Small intestine (tissue), 7 donors: ENCODE measurements at regions not wholly inside any gene's neighbourhood (a gene's known extent, or its start where the extent isn't known, plus 50 kb on each side); places are given as distances from the start of the nearest gene placed in this dataset.

Experiments used
- DNase-seq, 2 donors: peaks; one replicate each; pipeline versions ENCODE4 v3.0.0 to v3.0.0-alpha.2; 2013
- FAIRE-seq: peaks from 2 replicates; lab custom pipeline; 2012; peaks lifted over from hg19 to GRCh38; lab: Jason Lieb, UNC
- H3K27ac ChIP-seq, 3 donors: one replicate each; pipeline ENCODE4 v1.5.1; 2013; ENCODE audit warnings: low read length in 2 of 3, mild to moderate bottlenecking in 2 of 3, control low read depth in 1 of 3, inconsistent platforms in 1 of 3, low read depth in 1 of 3, moderate library complexity in 1 of 3
- H3K27me3 ChIP-seq, 3 donors: one replicate each; pipeline ENCODE4 v1.6.1; 2013; ENCODE audit warnings: low read length in 3 of 3, inconsistent platforms in 1 of 3; ENCODE audit not compliant: control insufficient read depth in 3 of 3, insufficient read depth in 3 of 3
- H3K36me3 ChIP-seq, 3 donors: one replicate each; pipeline ENCODE4 v1.6.1; 2013; ENCODE audit warnings: low read length in 3 of 3, inconsistent platforms in 1 of 3, low read depth in 1 of 3, mild to moderate bottlenecking in 1 of 3, moderate library complexity in 1 of 3; ENCODE audit not compliant: control insufficient read depth in 3 of 3, insufficient read depth in 2 of 3
- H3K4me1 ChIP-seq, 3 donors: one replicate each; pipeline ENCODE4 v1.6.1; 2013; ENCODE audit warnings: low read length in 2 of 3, inconsistent platforms in 1 of 3, low read depth in 1 of 3, mild to moderate bottlenecking in 1 of 3, moderate library complexity in 1 of 3; ENCODE audit not compliant: control insufficient read depth in 3 of 3, insufficient read depth in 2 of 3
- H3K4me3 ChIP-seq, 3 donors: one replicate each; pipeline ENCODE4 v1.5.1; 2013; ENCODE audit warnings: low read length in 3 of 3, control low read depth in 1 of 3, inconsistent platforms in 1 of 3, low read depth in 1 of 3, mild to moderate bottlenecking in 1 of 3, moderate library complexity in 1 of 3
- H3K9me3 ChIP-seq, 2 donors: one replicate each; pipeline ENCODE4 v1.6.1; 2013; ENCODE audit warnings: low read depth in 1 of 2, low read length in 1 of 2; ENCODE audit not compliant: control insufficient read depth in 2 of 2, insufficient read depth in 1 of 2
- WGBS, 3 donors: extraction: QIAGEN DNeasy Blood & Tissue Kit; methylation state at CpG; one replicate each; pipeline ENCODE4 v1.1.7; 2013; 5-methylcytosine and 5-hydroxymethylcytosine counted together
- donor health status: healthy with polysubstance abuse.
- donor health status: control.
- donor health status: control.
- donor health status: Bipolar disorder and iron deficiency.
- donor health status: healthy.

DNA sequence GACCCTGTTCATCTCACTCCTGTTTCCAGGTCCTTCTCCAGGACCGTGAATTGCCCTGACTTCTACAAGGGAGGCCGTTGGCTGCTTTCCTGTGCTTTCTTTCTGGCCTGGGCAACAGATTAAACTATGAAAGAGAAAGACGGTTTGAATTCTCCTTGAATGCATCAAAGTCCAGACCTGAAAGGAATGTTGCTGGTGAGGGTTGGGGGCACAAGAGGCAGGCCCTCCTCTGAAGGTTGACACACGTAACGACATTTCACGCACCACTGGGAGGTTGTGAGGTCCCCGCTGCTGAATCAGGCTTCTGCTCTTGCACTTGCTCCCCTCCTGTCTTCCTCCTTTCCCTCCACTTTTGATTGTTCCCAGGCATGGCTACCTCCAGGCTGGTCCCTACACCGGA lies 141.9 kb downstream of the CYRIA start:
- Histone ChIP-seq H3K4me3 (no peak overlapping the region), H3K27ac (no peak overlapping the region), H3K9me3 (no peaks in the 10 kb centered on the region), H3K27me3 (no peaks in the 10 kb centered on the region), H3K36me3 (no peaks in the 10 kb centered on the region), H3K4me1 (no peaks in the 10 kb centered on the region)
- DNase-seq, result no peak
- 74 to 82% (median 81%) methylated on average over 8 of the region's 8 CpGs for WGBS, 3 donors
- no peak for FAIRE-seq

DNA sequence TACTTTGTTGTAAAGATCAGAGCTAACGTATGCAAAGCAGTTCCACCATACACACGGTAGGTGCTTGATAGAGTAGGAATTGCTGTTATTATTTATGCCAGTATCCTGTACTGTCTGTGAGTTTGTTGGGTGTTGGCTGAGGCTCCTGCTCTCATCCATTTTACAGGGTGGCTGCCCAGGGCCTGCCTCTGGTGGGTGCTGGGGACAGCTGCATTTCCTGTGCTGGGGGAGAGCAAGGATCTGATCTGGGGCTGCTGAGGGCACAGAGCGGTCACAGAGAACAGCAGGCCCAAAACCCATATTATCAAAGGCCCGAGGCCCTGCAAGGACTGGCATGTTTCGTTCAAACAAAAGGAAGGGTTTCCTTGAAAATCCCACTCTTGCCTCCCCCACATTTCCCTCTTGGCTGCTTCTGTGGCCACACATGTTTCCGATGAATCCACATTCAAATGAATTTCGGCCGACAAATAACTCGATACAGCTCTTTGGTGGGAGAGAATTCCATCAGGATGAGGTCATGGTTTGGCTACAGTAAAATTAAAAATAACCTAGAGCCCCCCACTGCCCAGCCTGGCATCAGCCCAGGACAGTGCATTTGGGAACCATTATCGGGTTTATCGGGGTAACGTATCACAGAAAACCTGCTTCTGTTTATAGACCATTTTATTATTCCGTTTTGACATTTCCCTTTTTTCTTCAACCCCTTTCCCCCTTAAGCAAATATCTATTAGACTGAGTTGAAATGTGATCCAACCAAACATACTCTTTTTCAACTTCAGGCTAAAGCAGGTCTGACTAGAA lies 143.4 kb downstream of the CYRIA start:
- no peaks in the 10 kb centered on the region for H3K27me3 ChIP-seq
- no peak overlapping the region for H3K4me3 ChIP-seq
- H3K27ac ChIP-seq, result no peak overlapping the region
- no peaks in the 10 kb centered on the region for H3K36me3 ChIP-seq
- 70 to 83% (median 78%) methylated on average over 13 of the region's 13 CpGs for WGBS, 3 donors
- no peaks in the 10 kb centered on the region for H3K9me3 ChIP-seq
- no peaks in the 10 kb centered on the region for H3K4me1 ChIP-seq
- DNase-seq (no peak), FAIRE-seq (no peak)

DNA sequence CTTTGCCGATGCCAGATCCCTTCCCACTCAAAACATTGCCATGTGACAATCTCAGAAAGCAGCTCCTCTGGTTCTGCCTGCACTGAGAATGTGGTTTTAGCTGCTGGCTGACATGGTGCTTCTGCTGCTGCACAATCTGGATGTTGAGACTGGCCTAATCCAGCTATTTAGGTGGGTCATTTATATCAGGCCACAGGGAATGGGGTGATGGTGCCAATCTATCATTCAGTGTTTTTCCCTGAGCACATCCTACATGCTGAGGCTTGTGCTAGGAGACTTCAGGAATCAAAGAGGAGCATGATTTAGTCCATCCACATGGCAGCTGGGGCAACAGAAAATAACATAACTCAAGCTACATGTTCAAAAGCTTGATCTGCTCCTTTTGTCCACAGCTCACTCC lies 144.7 kb downstream of the CYRIA start:
- 0 to 10% (median 0%) methylated on average over 1 of the region's 1 CpG for WGBS, 3 donors
- Histone ChIP-seq H3K36me3 (no peaks in the 10 kb centered on the region), H3K27me3 (peaks cover 0 to 3% (median 0%) of the 10 kb centered on the region in 3 donors), H3K9me3 (no peaks in the 10 kb centered on the region), H3K4me1 (no peaks in the 10 kb centered on the region), H3K4me3 (no peak overlapping the region), H3K27ac (no peak overlapping the region)
- no peak for FAIRE-seq
- no peak for DNase-seq

DNA sequence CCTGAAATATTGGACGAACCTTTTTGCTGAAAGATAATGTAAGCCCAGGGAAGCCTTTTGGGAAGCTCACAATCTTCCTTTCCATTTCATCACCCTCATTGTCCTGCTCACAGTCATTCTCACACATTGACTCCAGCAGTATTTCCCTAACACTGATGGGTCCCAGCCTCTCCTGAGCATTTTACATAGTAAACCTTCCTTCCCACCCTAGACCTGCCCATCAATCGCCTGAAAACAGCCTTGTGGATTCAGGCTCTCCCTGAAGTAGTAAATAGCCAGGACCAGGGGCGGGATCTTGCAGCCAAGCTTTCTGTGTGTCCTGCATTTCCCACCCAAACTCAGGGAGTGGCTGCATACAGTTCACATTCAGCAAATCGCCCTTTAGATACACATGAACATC lies 149.9 kb downstream of the CYRIA start:
- WGBS, 3 donors, result 66 to 74% (median 67%) methylated on average over 4 of the region's 4 CpGs
- FAIRE-seq, result no peak

DNA sequence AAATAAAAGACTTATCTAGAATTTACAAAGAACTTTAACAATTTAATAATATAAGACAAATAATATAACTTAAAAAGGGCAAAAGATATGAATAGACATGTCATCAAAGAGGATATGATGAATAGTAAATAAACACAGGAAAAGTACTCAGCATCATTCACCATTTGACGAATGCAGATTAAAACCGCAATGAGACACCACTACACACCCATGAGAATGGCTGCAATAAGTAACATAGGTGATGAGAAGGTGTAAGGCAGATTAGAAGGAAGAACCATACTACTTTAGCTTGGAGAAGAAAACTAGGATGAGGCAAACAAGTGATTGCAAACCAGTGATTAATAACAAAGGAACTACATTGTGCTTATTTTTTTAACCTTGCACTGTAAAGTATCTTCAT lies 152.0 kb downstream of the CYRIA start:
- H3K4me3 ChIP-seq, result no peak overlapping the region
- H3K27me3 ChIP-seq, result peaks cover 0 to 8% (median 6%) of the 10 kb centered on the region in 3 donors
- H3K27ac ChIP-seq, result no peak overlapping the region
- peaks cover 0 to under 1% (median 0%) of the 10 kb centered on the region in 3 donors for H3K4me1 ChIP-seq
- H3K36me3 ChIP-seq, result no peaks in the 10 kb centered on the region
- DNase-seq, result no peak
- WGBS, 3 donors, result 58 to 77% (median 74%) methylated on average over 2 of the region's 2 CpGs
- no peaks in the 10 kb centered on the region for H3K9me3 ChIP-seq
- no peak for FAIRE-seq

More for the DNA sequence above, 149.9 kb downstream of the CYRIA start:
- peaks cover 0 to 3% (median 0%) of the 10 kb centered on the region in 3 donors for H3K27me3 ChIP-seq
- no peaks in the 10 kb centered on the region for H3K36me3 ChIP-seq
- no peaks in the 10 kb centered on the region for H3K4me1 ChIP-seq
- H3K27ac ChIP-seq, result no peak overlapping the region
- H3K9me3 ChIP-seq, result no peaks in the 10 kb centered on the region
- DNase-seq, result no peak
- H3K4me3 ChIP-seq, result no peak overlapping the region

DNA sequence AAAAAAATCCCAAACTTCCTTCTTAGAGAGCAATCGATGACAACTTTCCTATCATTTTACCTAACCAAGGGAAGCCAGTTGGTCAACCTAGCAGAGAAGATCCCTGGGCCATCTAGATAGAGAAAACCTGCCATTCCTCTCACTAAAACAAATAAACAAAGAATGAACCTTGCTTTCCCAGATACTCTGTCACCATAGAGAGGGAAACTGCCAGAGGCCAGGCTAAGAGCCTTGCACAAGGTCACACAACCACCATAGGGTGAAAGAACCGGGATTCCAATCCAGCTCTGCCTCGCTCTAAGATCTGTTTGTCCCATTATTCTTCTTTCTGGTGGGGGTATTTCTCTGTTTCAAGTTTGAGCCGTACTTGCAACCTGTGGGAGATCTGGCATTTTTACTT lies 154.6 kb downstream of the CYRIA start:
- Histone ChIP-seq H3K4me1 (peaks cover 0 to 12% (median 0%) of the 10 kb centered on the region in 3 donors), H3K36me3 (no peaks in the 10 kb centered on the region), H3K4me3 (no peak overlapping the region), H3K27me3 (peaks cover 0 to 11% (median 8%) of the 10 kb centered on the region in 3 donors), H3K27ac (no peak overlapping the region), H3K9me3 (no peaks in the 10 kb centered on the region)
- 68 to 82% (median 75%) methylated on average over 4 of the region's 4 CpGs for WGBS, 3 donors
- FAIRE-seq (no peak), DNase-seq (no peak)

DNA sequence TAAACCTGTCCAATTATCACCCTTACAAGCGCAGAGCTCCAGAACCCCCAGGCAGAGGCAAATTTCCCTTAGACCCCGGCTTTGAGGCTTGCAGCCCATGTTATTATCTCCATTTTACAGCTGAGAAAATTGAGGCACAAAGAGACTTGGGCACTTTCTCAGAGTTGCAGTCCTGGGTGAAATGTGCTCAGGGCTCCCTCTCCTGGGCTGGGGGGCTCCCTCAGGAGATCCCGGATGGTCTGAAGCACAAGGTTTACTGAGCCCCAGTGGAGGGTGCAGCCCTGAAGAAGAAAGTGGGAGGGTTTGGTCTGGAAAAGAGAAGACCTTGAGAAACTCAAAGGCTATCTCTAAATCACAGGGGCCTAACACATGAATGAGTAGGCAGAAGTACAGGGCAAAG lies 156.6 kb downstream of the CYRIA start:
- no peaks in the 10 kb centered on the region for H3K9me3 ChIP-seq
- H3K4me1 ChIP-seq, result peaks cover 0 to 12% (median 0%) of the 10 kb centered on the region in 3 donors
- H3K27ac ChIP-seq, result no peak overlapping the region
- no peak overlapping the region for H3K4me3 ChIP-seq
- no peaks in the 10 kb centered on the region for H3K36me3 ChIP-seq
- no peak for DNase-seq
- peaks cover 0 to 11% (median 8%) of the 10 kb centered on the region in 3 donors for H3K27me3 ChIP-seq
- 75 to 86% (median 83%) methylated on average over 3 of the region's 3 CpGs for WGBS, 3 donors
- FAIRE-seq, result no peak

DNA sequence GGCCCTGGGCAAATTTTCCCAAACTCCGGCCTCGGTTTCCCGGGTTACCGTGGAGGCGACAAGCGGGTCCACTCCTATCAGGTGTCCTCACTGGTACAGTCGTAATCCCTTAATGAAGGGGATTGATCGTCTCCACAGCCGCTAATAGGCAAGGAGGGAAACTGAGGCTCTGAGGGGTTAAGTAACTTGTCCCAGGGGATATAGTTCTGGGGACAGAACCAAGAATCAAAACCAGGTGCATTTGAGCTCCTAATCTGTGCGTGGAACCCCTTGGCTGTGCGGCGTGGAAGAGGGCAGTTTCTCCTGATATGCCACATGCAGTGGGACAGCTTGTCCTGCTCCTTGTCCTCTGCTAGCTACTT lies 157.2 kb downstream of the CYRIA start:
- WGBS, 3 donors, result 6 to 23% (median 16%) methylated on average over 12 of the region's 12 CpGs
- Histone ChIP-seq H3K9me3 (no peaks in the 10 kb centered on the region), H3K4me3 (no peak overlapping the region), H3K27me3 (peaks cover 0 to 11% (median 8%) of the 10 kb centered on the region in 3 donors), H3K27ac (no peak overlapping the region), H3K4me1 (peaks cover 0 to 12% (median 0%) of the 10 kb centered on the region in 3 donors), H3K36me3 (no peaks in the 10 kb centered on the region)
- DNase-seq (peak in 1 of 2 donors; percentile 4), FAIRE-seq (no peak)
